Thyroid gland (tissue), 4 donors: ENCODE measurements at regions not wholly inside any gene's neighbourhood (a gene's known extent, or its start where the extent isn't known, plus 50 kb on each side); places are given as distances from the start of the nearest gene placed in this dataset.

Experiments
- CTCF ChIP-seq, 6 experiments: fragments of 200-600 bp in 3 of 6; fragments of 450-650 bp in 3 of 6; sonication (generic) in 3 of 6; IDR thresholded peaks; one replicate each; pipeline ENCODE4 v1.5.1; 2016 to 2019; ENCODE audit warnings: antibody characterized with exemption in 6 of 6, mild to moderate bottlenecking in 2 of 6, inconsistent platforms in 1 of 6, moderate library complexity in 1 of 6
- POLR2A ChIP-seq, 2 donors: fragments of 450-650 bp; IDR thresholded peaks; one replicate each; pipeline ENCODE4 v1.6.1; 2017; ENCODE audit warnings: antibody characterized with exemption in 2 of 2, mild to moderate bottlenecking in 2 of 2, moderate library complexity in 1 of 2

DNA sequence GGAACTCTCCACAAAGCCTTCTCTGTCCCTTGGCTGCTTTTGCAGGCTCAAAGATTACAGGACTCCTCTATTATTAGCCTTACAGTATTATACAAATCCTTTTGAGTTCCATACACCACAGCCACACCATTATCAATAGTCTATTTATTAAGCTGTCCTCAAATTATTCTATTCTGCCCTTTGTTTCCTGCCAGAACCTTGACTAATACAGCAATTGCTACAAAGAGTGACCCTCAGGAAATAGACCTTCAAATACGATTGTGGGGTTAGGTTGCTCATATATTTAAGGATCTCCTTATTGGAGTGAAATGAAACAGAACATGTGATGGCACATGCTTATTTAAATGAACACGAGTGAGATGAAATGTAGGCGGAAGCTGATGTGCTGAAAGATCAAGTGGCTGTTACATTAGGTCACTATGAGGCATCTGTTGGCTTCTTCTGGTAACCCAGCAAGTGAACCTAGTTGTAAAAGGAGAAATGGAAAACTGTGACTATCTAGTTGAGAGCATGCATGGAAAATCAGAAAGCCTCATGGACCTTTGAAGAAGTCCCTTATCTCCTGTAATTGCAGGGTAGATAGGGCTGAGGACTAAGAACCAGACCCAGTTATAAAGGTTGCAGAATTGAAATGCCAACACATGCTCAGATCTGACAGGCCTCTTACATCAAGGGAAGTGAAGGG lies 75.5 kb downstream of the AVPR1A start:
- TF ChIP-seq POLR2A (IDR thresholded peaks at IDR 0.05) (no peak), CTCF (IDR thresholded peaks at IDR 0.05) (no peak)
